HG03175 (cell line): ENCODE measurements at regions not wholly inside any gene's neighbourhood (a gene's known extent, or its start where the extent isn't known, plus 50 kb on each side); places are given as distances from the start of the nearest gene placed in this dataset.
A peak's percentile ranks its signal among the peaks of the same experiment; 100 is the strongest.
"Not testable (repeated sequence)": the region's sequence is repeated elsewhere in the genome, so short reads cannot be mapped to it uniquely, and the experiment has no call there.

Experiments
- ATAC-seq: cut with Tn5 transposase; IDR thresholded peaks from one replicate; pipeline ENCODE4 v1.9.1; 2021; ENCODE audit warnings: mild to moderate bottlenecking, moderate library complexity; ENCODE audit not compliant: unreplicated experiment

DNA sequence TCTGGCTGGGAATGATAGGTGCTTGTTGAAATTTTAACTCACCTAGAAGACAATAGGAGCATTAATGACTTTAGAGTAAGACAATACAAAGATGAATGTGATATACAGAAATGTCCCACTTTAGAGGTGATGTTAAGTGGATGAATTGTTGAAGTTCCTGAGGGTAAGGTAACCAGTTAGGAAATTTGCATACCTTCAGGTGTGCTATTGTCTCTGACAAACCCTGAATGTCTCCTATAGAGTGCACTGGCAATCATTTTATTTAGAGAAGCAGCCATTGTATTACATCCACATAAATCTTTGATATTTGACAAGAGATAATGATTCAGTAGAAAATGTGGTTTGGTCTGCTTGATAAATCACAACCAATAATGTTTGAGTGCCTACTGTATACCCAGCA lies 228.5 kb downstream of the RNF144A start:
- ATAC-seq: no peak

DNA sequence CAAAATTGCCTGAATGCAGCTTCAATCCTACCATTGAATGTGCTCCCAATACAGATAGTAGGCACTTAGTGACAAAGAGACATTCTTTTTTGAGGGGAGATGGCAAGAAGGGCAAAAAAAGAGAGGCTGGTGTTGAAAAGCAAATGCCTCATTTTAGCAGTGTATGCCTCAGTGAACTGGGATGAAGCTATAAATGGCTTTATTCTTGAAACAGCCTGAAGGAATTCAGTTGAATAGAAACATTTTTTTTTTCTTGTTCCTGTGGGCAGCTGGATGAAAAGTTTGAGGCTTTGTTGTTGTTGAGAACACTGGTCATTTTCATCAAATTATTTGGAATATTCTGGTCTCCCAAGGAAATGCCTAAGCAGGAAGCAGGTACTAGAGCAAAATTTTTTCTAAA lies 228.9 kb downstream of the RNF144A start:
- ATAC-seq: no peak

DNA sequence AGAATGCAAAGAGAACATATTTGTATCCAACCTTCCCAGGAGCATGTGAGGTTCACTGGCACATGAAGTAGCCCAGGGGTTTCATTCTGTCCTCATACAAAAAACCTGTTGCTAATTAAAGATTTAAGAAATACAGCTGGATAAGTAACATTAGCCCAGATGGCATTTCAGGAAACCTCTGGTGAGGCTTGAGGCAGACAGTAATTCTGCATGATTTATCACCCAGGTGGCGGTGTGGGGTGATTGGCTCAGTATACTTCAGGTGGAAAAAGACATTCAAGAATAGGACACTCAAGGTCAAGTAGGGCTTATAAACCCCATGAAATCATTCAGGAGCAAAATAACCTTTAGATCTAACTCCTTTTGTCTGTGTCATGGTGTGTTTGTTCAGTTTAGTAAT lies 237.4 kb downstream of the RNF144A start:
- ATAC-seq: no peak

DNA sequence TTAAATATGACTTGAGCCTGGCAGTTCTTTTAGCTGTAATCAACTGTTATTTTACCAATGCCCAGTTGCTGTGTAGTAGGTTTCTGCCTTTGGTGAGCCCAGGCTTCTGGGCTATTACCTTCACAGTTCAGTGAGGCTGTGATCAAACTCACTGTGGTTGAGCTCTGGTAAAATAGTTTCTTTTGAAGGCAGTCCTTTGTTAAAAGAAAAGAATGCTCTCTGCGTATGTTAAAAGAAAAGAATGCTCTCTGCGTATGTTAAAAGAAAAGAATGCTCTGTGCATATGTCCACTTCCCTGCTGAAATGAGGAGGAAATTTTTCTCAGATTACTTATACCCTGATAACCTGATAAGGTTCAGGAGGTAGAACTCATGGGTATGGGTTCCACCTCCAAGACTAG lies 244.3 kb downstream of the RNF144A start:
- no peak for ATAC-seq

DNA sequence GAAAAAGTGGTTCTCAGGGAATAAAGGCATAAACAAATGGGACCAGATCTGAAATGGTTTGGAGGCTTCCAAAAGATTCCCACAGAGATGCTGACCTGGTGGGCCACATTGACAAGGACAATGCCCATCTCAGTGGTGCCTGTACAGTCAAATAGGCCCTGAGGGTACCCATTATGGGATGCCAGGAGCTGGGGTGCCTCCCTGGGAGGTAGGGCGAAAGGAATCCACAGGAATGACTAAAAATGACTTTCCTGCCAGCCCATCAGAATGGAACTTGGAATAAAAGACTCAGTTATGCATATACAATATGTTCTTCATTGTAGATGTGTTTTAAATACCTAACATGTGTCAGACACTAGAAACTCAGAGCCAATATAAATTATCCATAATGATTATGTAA lies 248.5 kb downstream of the RNF144A start:
- no peak for ATAC-seq

DNA sequence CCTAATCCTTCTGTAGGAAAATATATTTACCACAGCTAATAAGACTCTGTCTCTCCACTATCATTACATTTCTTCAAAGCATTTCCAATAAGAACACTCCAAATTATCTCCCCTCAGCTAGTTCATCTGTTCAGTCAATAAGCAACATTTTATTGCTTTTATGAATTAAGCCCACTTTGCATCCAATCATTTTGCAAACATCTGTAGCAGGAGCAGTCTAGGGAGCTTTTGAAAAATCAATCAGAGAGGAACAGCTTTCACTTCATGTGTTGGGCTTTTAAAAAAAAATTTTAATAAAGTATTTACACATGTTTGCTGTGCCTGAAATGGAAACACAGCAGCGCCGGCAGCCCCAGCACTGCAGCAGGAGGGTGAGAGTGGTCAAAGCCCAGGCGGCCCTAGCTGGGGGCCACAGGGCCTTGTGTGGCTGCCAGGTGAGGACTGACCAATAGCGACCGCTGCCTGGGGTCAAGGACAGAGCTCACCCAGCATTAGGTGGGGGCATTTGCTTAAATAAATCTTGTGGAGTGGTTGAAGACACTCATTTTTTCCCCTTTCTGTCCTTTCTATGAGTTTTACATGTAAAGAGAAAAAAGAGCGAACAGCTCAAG lies 250.7 kb downstream of the RNF144A start:
- no peak for ATAC-seq

GRCh38 chr2:7169593-7169992 lies 252.4 kb downstream of the RNF144A start:
- no peak for ATAC-seq

DNA sequence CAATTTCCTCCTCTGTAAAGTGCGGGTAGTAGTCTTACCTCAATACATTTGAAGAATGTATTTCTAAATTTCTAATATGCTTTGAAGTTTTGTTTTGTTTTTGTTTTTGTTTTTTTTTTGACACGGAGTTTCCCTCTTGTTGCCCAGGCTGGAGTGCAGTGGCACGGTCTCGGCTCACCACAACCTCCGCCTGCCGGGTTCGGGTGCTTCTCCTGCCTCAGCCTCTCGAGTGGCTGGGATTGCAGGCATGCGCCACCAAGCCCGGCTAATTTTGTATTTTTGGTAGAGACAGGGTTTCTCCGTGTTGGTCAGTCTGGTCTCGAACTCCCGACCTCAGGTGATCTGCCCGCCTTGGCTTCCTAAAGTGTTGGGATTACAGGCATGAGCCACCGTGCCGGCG lies 261.8 kb downstream of the RNF144A start:
- ATAC-seq: not testable (repeated sequence)

DNA sequence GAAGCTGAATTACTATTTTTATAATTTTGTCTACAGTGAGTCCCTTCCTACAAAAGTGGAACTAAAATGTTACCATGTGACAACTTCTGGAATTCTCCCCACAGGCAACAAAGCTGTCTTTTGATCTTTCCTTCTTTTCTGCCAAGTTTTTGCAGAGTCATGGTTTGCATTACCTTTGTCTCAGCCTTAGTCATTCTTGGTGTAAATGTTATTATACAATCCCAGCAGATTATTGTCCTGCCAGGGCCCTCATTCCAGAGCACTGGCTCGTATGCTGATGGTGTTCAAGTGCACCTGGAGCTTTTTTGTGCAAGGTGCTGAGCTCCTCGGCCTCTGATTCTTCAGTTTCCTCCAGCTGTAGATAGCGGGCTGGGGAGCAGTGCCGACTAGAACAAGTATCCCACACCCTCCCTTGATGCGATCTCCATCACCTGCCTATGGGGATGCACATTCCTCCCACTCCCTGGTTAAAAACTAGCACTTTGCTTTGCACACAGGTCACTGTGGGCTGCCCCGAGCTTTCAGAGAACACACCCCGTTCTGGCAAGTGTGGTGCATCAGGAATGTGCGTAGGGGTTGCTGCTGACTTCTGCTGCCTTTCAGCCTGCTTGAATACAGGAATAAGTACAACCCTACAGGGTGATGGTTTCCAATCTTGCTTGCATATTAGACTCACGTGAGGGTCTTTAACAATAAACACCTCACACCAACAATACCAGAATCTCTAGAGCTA lies 263.6 kb downstream of the RNF144A start:
- ATAC-seq: no peak

GRCh38 chr2:7182525-7182924 lies 265.3 kb downstream of the RNF144A start:
- no peak for ATAC-seq

GRCh38 chr2:7189106-7189505 lies 271.9 kb downstream of the RNF144A start:
- ATAC-seq: no peak

DNA sequence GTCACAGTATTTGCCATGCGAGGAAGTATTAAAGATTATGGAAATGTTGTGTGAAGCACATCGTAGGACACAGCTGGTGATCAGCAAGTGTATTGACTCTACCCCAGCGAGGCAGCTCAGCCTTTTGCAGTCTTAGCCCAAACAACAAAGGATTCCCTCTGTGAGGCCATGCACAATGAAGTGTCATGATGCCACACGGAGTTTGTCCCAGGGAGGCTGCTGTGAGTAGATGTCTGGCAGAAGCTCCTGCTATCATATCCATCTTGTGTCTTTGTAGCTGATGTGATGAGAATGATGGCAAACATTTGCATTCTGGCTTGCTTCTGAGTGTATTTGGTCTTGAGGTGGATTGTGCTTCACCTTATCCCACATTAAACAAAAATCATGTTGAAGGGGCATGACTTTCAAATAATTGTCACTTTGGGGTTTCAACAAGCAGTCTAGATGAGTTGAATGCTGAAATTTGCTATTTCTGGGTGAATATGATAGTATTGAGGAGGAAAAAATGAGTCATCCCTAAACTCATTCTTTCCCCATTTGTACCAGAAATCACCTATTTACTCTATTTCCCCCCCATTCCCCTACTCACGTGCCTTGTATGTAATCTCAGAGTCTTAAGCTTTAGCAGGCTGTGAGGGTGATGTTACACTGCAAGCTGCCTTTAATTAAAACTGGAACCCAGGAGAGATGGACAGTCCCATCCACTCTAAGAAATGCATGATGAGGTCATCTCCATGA lies 273.5 kb downstream of the RNF144A start:
- ATAC-seq: no peak

- ATAC-seq: no peak
Measured at GRCh38 chr2:7191932-7192331, 274.7 kb downstream of the RNF144A start.

DNA sequence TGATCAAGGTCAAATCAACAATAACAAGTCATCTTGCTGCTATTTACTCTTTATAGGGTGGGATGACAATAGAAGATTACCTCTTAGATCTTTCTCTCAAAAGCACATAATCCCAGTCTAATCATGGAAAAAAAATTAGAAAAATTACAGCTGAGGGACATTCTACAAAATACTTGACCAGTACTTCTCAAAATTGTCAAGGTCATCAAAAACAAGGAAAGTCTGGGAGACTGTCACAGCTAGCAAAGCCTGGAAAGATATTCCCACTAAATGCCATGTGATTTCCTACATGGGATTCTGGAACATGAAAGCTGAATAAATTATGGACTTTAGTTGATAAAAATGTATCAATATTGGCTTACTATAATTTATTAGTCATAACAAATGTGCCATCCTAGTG lies 276.2 kb downstream of the RNF144A start:
- no peak for ATAC-seq

DNA sequence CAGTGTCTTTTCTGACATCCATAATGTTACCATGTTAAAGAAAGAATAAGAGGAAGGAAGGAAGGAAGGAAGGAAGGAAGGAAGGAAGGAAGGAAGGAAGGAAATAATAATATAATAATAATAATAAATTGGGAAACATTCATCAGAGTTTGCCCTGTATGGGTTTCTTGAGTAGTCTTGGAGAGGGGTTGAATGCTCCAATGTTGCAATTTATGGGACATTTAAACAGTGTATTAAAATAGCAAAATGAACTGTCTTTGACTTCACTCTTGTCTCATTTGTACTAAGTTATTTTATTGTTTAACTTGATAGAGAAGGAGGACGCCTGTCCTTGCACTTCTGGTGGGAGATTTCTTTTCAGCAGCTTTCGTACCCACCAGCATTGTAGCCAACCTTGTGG lies 277.7 kb downstream of the RNF144A start:
- no peak for ATAC-seq

DNA sequence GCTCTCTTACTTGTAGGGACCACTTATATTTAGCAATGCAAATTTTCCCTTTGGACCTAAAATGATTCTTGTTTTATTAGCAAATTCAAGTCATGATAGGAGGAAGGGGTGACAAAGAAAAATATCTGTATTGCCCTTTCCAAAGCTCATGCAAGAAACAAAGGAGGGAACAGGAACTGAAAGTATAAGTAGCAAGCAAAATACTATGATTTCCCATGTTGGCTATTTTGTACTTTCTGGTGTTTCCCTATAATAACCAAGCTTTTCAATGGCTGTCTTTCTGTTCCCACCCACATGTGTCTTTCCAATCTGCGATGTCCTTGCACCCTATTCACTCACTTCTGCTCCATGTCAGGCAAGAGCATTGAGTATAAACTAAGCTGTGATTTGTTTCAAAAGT lies 279.7 kb downstream of the RNF144A start:
- ATAC-seq: no peak

GRCh38 chr2:7201851-7202250 lies 284.6 kb downstream of the RNF144A start:
- no peak for ATAC-seq

GRCh38 chr2:7203056-7203467 lies 285.9 kb downstream of the RNF144A start:
- peak; percentile 56 for ATAC-seq

- ATAC-seq: no peak
Measured at GRCh38 chr2:7205151-7205830, 288.1 kb downstream of the RNF144A start.

- ATAC-seq: no peak
Measured at GRCh38 chr2:7206111-7206810, 289.0 kb downstream of the RNF144A start.

- no peak for ATAC-seq
Measured at GRCh38 chr2:7207631-7208030, 290.4 kb downstream of the RNF144A start.
